Right atrium auricular region (tissue), 2 donors: ENCODE measurements at regions not wholly inside any gene's neighbourhood (a gene's known extent, or its start where the extent isn't known, plus 50 kb on each side); places are given as distances from the start of the nearest gene placed in this dataset.

Experiments used
- DNase-seq: peaks from one replicate; pipeline ENCODE4 v3.0.0-alpha.2; 2019; ENCODE audit warnings: low spot score
- H3K27ac ChIP-seq, 2 donors: fragments of 200-600 bp; sonication (generic); 1 replicate in 1 of 2; 2 replicates in 1 of 2; pipeline ENCODE4 v1.5.1; 2016 to 2019
- H3K27me3 ChIP-seq, 2 donors: fragments of 200-600 bp; sonication (generic); one replicate each; pipeline versions ENCODE4 v1.5.1 to v1.6.0; 2017 to 2019
- H3K36me3 ChIP-seq: fragments of 200-600 bp; sonication (generic); one replicate; pipeline ENCODE4 v1.5.1; 2016
- H3K4me1 ChIP-seq, 2 donors: fragments of 200-600 bp; sonication (generic); one replicate each; pipeline versions ENCODE4 v1.5.1 to v1.6.0; 2017 to 2019
- H3K4me3 ChIP-seq, 2 donors: fragments of 200-600 bp; sonication (generic); 1 replicate in 1 of 2; 2 replicates in 1 of 2; pipeline ENCODE4 v1.5.1; 2017 to 2019; ENCODE audit warnings: mild to moderate bottlenecking in 1 of 2, moderate library complexity in 1 of 2
- H3K9me3 ChIP-seq, 2 donors: fragments of 200-600 bp; sonication (generic); one replicate each; pipeline ENCODE4 v1.5.1; 2019
- CTCF ChIP-seq, 2 donors: fragments of 200-600 bp; sonication (generic); IDR thresholded peaks; one replicate each; pipeline ENCODE4 v1.5.1; 2019; ENCODE audit warnings: antibody characterized with exemption in 2 of 2

GRCh38 chr6:163757520-163757919 lies 343.0 kb downstream of the QKI start:
- TF ChIP-seq CTCF (IDR thresholded peaks at IDR 0.05), result no peak
- Histone ChIP-seq H3K4me3 (no peak overlapping the region), H3K27me3 (no peaks in the 10 kb centered on the region), H3K9me3 (no peaks in the 10 kb centered on the region), H3K27ac (no peak overlapping the region), H3K4me1 (no peaks in the 10 kb centered on the region), H3K36me3 (no peaks in the 10 kb centered on the region)
- DNase-seq, result no peak

- no peak overlapping the region for H3K27ac ChIP-seq
- no peaks in the 10 kb centered on the region for H3K4me1 ChIP-seq
- DNase-seq, result no peak
- H3K36me3 ChIP-seq, result no peaks in the 10 kb centered on the region
- no peaks in the 10 kb centered on the region for H3K9me3 ChIP-seq
- H3K27me3 ChIP-seq, result no peaks in the 10 kb centered on the region
- no peak overlapping the region for H3K4me3 ChIP-seq
- TF ChIP-seq CTCF (IDR thresholded peaks at IDR 0.05), result no peak
Observed at GRCh38 chr6:163756079-163756478, 341.6 kb downstream of the QKI start.

GRCh38 chr6:163754866-163755265 lies 340.3 kb downstream of the QKI start:
- no peak for TF ChIP-seq CTCF (IDR thresholded peaks at IDR 0.05)
- Histone ChIP-seq H3K4me3 (no peak overlapping the region), H3K4me1 (peaks cover 0 to 8% of the 10 kb centered on the region in 2 donors), H3K36me3 (no peaks in the 10 kb centered on the region), H3K27ac (no peak overlapping the region), H3K9me3 (no peaks in the 10 kb centered on the region), H3K27me3 (no peaks in the 10 kb centered on the region)
- DNase-seq, result no peak

GRCh38 chr6:163753430-163753829 lies 338.9 kb downstream of the QKI start:
- H3K36me3 ChIP-seq, result no peaks in the 10 kb centered on the region
- H3K27me3 ChIP-seq, result no peaks in the 10 kb centered on the region
- H3K27ac ChIP-seq, result no peak overlapping the region
- DNase-seq, result no peak
- no peak overlapping the region for H3K4me3 ChIP-seq
- H3K9me3 ChIP-seq, result no peaks in the 10 kb centered on the region
- peaks cover 0 to 22% of the 10 kb centered on the region in 2 donors for H3K4me1 ChIP-seq
- TF ChIP-seq CTCF (IDR thresholded peaks at IDR 0.05), result no peak

- H3K36me3 ChIP-seq, result no peaks in the 10 kb centered on the region
- DNase-seq, result no peak
- no peak overlapping the region for H3K27ac ChIP-seq
- no peaks in the 10 kb centered on the region for H3K27me3 ChIP-seq
- no peaks in the 10 kb centered on the region for H3K9me3 ChIP-seq
- peaks cover 0 to 25% of the 10 kb centered on the region in 2 donors for H3K4me1 ChIP-seq
- H3K4me3 ChIP-seq, result no peak overlapping the region
- no peak for TF ChIP-seq CTCF (IDR thresholded peaks at IDR 0.05)
Observed at GRCh38 chr6:163752446-163752845, 337.9 kb downstream of the QKI start.

GRCh38 chr6:163751032-163751525 lies 336.6 kb downstream of the QKI start:
- H3K4me1 ChIP-seq, result peaks cover 0 to 26% of the 10 kb centered on the region in 2 donors
- no peaks in the 10 kb centered on the region for H3K9me3 ChIP-seq
- H3K4me3 ChIP-seq, result no peak overlapping the region
- no peaks in the 10 kb centered on the region for H3K36me3 ChIP-seq
- H3K27me3 ChIP-seq, result no peaks in the 10 kb centered on the region
- TF ChIP-seq CTCF (IDR thresholded peaks at IDR 0.05), result no peak
- peak overlapping the region; percentile 5 to 73 for H3K27ac ChIP-seq
- no peak for DNase-seq
